ENCODE measurements at regions not wholly inside any gene's neighbourhood (a gene's known extent, or its start where the extent isn't known, plus 50 kb on each side); places are given as distances from the start of the nearest gene placed in this dataset.

- no peak for TF ChIP-seq MAX (IDR thresholded peaks at IDR 0.05)
- TF ChIP-seq TCF12 (IDR thresholded peaks at IDR 0.05; ENCODE audit: low read depth): no peak
- TF ChIP-seq TEAD4 (IDR thresholded peaks at IDR 0.05): no peak
- TF ChIP-seq RAD21 (IDR thresholded peaks at IDR 0.05; ENCODE audit: low read depth): no peak
- TF ChIP-seq FOXM1 (IDR thresholded peaks at IDR 0.05; ENCODE audit: borderline replicate concordance, low read depth): no peak
- no peak for TF ChIP-seq CREB1 (IDR thresholded peaks at IDR 0.05; ENCODE audit: low read depth)
- TF ChIP-seq EP300 (IDR thresholded peaks at IDR 0.05; ENCODE audit: borderline replicate concordance): no peak
- no peak for TF ChIP-seq NFIC (IDR thresholded peaks at IDR 0.05)
- TF ChIP-seq USF1 (IDR thresholded peaks at IDR 0.05): no peak
- TF ChIP-seq CEBPB (IDR thresholded peaks at IDR 0.05): no peak
- TF ChIP-seq ZBTB7A (IDR thresholded peaks at IDR 0.05; ENCODE audit: low read depth): no peak
- TF ChIP-seq REST (IDR thresholded peaks at IDR 0.05; ENCODE audit: low read depth): no peak
- TF ChIP-seq TAF1 (IDR thresholded peaks at IDR 0.05; ENCODE audit: low read depth): no peak
- no peak for TF ChIP-seq EGR1 (IDR thresholded peaks at IDR 0.05)
- TF ChIP-seq YY1 (IDR thresholded peaks at IDR 0.05; ENCODE audit: low read depth): no peak
These were observed 78.1 kb upstream of the OLFM3 start for GRCh38 chr1:102074874-102075273.

GRCh38 chr1:102071451-102071850, 74.7 kb upstream of the OLFM3 start:
- TF ChIP-seq RAD21 (IDR thresholded peaks at IDR 0.05; ENCODE audit: low read depth) (no peak), FOXM1 (IDR thresholded peaks at IDR 0.05; ENCODE audit: borderline replicate concordance, low read depth) (no peak), EP300 (IDR thresholded peaks at IDR 0.05; ENCODE audit: borderline replicate concordance) (no peak), TEAD4 (IDR thresholded peaks at IDR 0.05) (no peak), CEBPB (IDR thresholded peaks at IDR 0.05) (no peak), YY1 (IDR thresholded peaks at IDR 0.05; ENCODE audit: low read depth) (no peak), USF1 (IDR thresholded peaks at IDR 0.05) (no peak), TAF1 (IDR thresholded peaks at IDR 0.05; ENCODE audit: low read depth) (no peak), EGR1 (IDR thresholded peaks at IDR 0.05) (no peak), MAX (IDR thresholded peaks at IDR 0.05) (no peak), CREB1 (IDR thresholded peaks at IDR 0.05; ENCODE audit: low read depth) (no peak)

GRCh38 chr1:102050556-102050955, 53.8 kb upstream of the OLFM3 start:
- no peak for TF ChIP-seq NFIC (IDR thresholded peaks at IDR 0.05)
- no peak for TF ChIP-seq YY1 (IDR thresholded peaks at IDR 0.05; ENCODE audit: low read depth)
- TF ChIP-seq ZBTB7A (IDR thresholded peaks at IDR 0.05; ENCODE audit: low read depth): no peak
- no peak for TF ChIP-seq EP300 (IDR thresholded peaks at IDR 0.05; ENCODE audit: borderline replicate concordance)
- no peak for TF ChIP-seq TCF12 (IDR thresholded peaks at IDR 0.05; ENCODE audit: low read depth)
- TF ChIP-seq MAX (IDR thresholded peaks at IDR 0.05): no peak
- no peak for TF ChIP-seq RAD21 (IDR thresholded peaks at IDR 0.05; ENCODE audit: low read depth)
- no peak for TF ChIP-seq EGR1 (IDR thresholded peaks at IDR 0.05)

GRCh38 chr1:102047724-102048123, 51.0 kb upstream of the OLFM3 start:
- TF ChIP-seq CREB1 (IDR thresholded peaks at IDR 0.05; ENCODE audit: low read depth): no peak
- no peak for TF ChIP-seq CEBPB (IDR thresholded peaks at IDR 0.05)
- no peak for TF ChIP-seq NFIC (IDR thresholded peaks at IDR 0.05)
- TF ChIP-seq ZBTB7A (IDR thresholded peaks at IDR 0.05; ENCODE audit: low read depth): no peak
- no peak for TF ChIP-seq USF1 (IDR thresholded peaks at IDR 0.05)
- no peak for TF ChIP-seq TEAD4 (IDR thresholded peaks at IDR 0.05)
- TF ChIP-seq REST (IDR thresholded peaks at IDR 0.05; ENCODE audit: low read depth): no peak
- TF ChIP-seq TCF12 (IDR thresholded peaks at IDR 0.05; ENCODE audit: low read depth): no peak
- no peak for TF ChIP-seq TAF1 (IDR thresholded peaks at IDR 0.05; ENCODE audit: low read depth)
- no peak for TF ChIP-seq RAD21 (IDR thresholded peaks at IDR 0.05; ENCODE audit: low read depth)
